ENCODE measurements at regions not wholly inside any gene's neighbourhood (a gene's known extent, or its start where the extent isn't known, plus 50 kb on each side); places are given as distances from the start of the nearest gene placed in this dataset.

- TF ChIP-seq, protein P1, sequence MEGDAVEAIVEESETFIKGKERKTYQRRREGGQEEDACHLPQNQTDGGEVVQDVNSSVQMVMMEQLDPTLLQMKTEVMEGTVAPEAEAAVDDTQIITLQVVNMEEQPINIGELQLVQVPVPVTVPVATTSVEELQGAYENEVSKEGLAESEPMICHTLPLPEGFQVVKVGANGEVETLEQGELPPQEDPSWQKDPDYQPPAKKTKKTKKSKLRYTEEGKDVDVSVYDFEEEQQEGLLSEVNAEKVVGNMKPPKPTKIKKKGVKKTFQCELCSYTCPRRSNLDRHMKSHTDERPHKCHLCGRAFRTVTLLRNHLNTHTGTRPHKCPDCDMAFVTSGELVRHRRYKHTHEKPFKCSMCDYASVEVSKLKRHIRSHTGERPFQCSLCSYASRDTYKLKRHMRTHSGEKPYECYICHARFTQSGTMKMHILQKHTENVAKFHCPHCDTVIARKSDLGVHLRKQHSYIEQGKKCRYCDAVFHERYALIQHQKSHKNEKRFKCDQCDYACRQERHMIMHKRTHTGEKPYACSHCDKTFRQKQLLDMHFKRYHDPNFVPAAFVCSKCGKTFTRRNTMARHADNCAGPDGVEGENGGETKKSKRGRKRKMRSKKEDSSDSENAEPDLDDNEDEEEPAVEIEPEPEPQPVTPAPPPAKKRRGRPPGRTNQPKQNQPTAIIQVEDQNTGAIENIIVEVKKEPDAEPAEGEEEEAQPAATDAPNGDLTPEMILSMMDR (IDR thresholded peaks at IDR 0.05; ENCODE audit: insufficient read depth, low read length, poor library complexity, severe bottlenecking) = no peak
- no peak for TF ChIP-seq EZH2phosphoT487 (conservative IDR thresholded peaks at IDR 0.05; ENCODE audit: low read length)
- Histone ChIP-seq H3F3A (ENCODE audit: insufficient read depth) (no peaks in the 10 kb centered on the region), H3K36me3 (ENCODE audit: low read length) (no peaks in the 10 kb centered on the region), H3K79me2 (ENCODE audit: insufficient read depth, low read length) (no peaks in the 10 kb centered on the region), H4K20me1 (ENCODE audit: low read depth, low read length) (no peaks in the 10 kb centered on the region), H3K9ac (ENCODE audit: low read length) (no peak overlapping the region), H3K27me3 (ENCODE audit: low read length) (no peaks in the 10 kb centered on the region), H3K4me2 (ENCODE audit: low read depth, low read length, poor library complexity, severe bottlenecking) (no peak overlapping the region), H3K27ac (ENCODE audit: low read depth, low read length) (no peak overlapping the region), H3K9me3 (ENCODE audit: insufficient read depth, low read length) (no peaks in the 10 kb centered on the region), H2AFZ (ENCODE audit: low read depth, low read length, severe bottlenecking) (no peak overlapping the region), H3K9me2 (replicated peaks; ENCODE audit: insufficient read depth, low read length) (no peaks in the 10 kb centered on the region), H3K4me3 (ENCODE audit: insufficient read depth, low read length, poor library complexity, severe bottlenecking) (no peak overlapping the region)
Measured at GRCh38 chr11:70914496-70914895, 337.9 kb downstream of the SHANK2 start.

- no peaks in the 10 kb centered on the region for H3K79me2 ChIP-seq (ENCODE audit: insufficient read depth, low read length)
- H3K9me3 ChIP-seq (ENCODE audit: insufficient read depth, low read length) = no peaks in the 10 kb centered on the region
- H3K27me3 ChIP-seq (ENCODE audit: low read length) = no peaks in the 10 kb centered on the region
- no peaks in the 10 kb centered on the region for H3F3A ChIP-seq (ENCODE audit: insufficient read depth)
- H3K36me3 ChIP-seq (ENCODE audit: low read length) = no peaks in the 10 kb centered on the region
- no peak overlapping the region for H2AFZ ChIP-seq (ENCODE audit: low read depth, low read length, severe bottlenecking)
- no peaks in the 10 kb centered on the region for H3K9me2 ChIP-seq (replicated peaks; ENCODE audit: insufficient read depth, low read length)
- no peak overlapping the region for H3K27ac ChIP-seq (ENCODE audit: low read depth, low read length)
- no peak for TF ChIP-seq EZH2phosphoT487 (conservative IDR thresholded peaks at IDR 0.05; ENCODE audit: low read length)
- TF ChIP-seq, protein P1 (IDR thresholded peaks at IDR 0.05; ENCODE audit: insufficient read depth, low read length, poor library complexity, severe bottlenecking) = no peak
- no peak overlapping the region for H3K4me3 ChIP-seq (ENCODE audit: insufficient read depth, low read length, poor library complexity, severe bottlenecking)
- no peaks in the 10 kb centered on the region for H4K20me1 ChIP-seq (ENCODE audit: low read depth, low read length)
- no peak overlapping the region for H3K9ac ChIP-seq (ENCODE audit: low read length)
- no peak overlapping the region for H3K4me2 ChIP-seq (ENCODE audit: low read depth, low read length, poor library complexity, severe bottlenecking)
Measured at GRCh38 chr11:70915158-70915985, 337.0 kb downstream of the SHANK2 start.

- Histone ChIP-seq H3K9ac (ENCODE audit: low read length) (no peak overlapping the region), H3K9me2 (replicated peaks; ENCODE audit: insufficient read depth, low read length) (no peaks in the 10 kb centered on the region), H3K4me2 (ENCODE audit: low read depth, low read length, poor library complexity, severe bottlenecking) (no peak overlapping the region), H3K27ac (ENCODE audit: low read depth, low read length) (no peak overlapping the region), H3K27me3 (ENCODE audit: low read length) (no peaks in the 10 kb centered on the region), H3K9me3 (ENCODE audit: insufficient read depth, low read length) (peaks cover 4% of the 10 kb centered on the region; the same call in 1 of the 2 replicates), H4K20me1 (ENCODE audit: low read depth, low read length) (no peaks in the 10 kb centered on the region), H3F3A (ENCODE audit: insufficient read depth) (no peaks in the 10 kb centered on the region), H2AFZ (ENCODE audit: low read depth, low read length, severe bottlenecking) (no peak overlapping the region), H3K4me3 (ENCODE audit: insufficient read depth, low read length, poor library complexity, severe bottlenecking) (no peak overlapping the region), H3K36me3 (ENCODE audit: low read length) (no peaks in the 10 kb centered on the region), H3K79me2 (ENCODE audit: insufficient read depth, low read length) (no peaks in the 10 kb centered on the region)
- no peak for TF ChIP-seq EZH2phosphoT487 (conservative IDR thresholded peaks at IDR 0.05; ENCODE audit: low read length)
- TF ChIP-seq, protein P1 (IDR thresholded peaks at IDR 0.05; ENCODE audit: insufficient read depth, low read length, poor library complexity, severe bottlenecking) = no peak
Measured at GRCh38 chr11:70916351-70916750, 336.0 kb downstream of the SHANK2 start.
